ENCODE measurements at regions not wholly inside any gene's neighbourhood (a gene's known extent, or its start where the extent isn't known, plus 50 kb on each side); places are given as distances from the start of the nearest gene placed in this dataset.

DNA sequence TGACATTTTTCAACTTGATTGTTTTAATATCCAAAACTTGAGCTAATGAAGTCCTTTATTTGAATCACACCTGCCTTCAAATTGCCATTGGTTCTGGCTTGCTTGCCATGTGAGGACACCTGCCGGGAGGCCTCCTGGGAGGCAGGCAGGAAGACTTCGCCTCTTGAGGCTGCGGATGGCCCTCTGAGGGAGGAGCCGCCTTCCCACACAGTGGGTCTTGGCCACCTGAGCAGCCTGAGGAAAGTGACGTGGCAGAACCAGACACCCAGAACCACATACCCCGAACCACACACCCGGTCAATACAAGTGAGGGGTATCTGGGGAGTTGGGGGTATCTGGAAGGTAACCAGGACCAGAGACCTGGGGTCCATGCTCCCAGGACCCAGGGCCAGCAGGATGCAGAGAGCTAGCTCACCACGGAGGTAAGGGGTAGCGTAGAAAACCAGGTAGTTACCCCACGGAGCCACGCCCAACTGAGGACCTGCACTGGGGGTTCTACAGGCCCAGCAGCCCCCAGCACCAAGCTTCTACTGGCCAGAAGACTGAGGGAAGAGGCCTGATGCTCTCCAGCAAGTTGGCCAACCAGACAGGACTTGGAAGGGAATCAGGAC lies 300.5 kb downstream of the TCERG1L start:
- H3K4me1 ChIP-seq (ENCODE audit: control insufficient read depth, insufficient read depth, low read length): no peaks in the 10 kb centered on the region
- dilution Hi-C loops (cut with HindIII; ENCODE audit: low sequenced_read_pairs, unreplicated experiment): no loop called here

More for the DNA sequence above, 300.5 kb downstream of the TCERG1L start:
- ATAC-seq (ENCODE audit: low read depth) (no peak), DNase-seq (no peak)
- Histone ChIP-seq H3K9me3 (ENCODE audit: control insufficient read depth, insufficient read depth, low read length) (peaks cover 44% of the 10 kb centered on the region), H2AK5ac (ENCODE audit: low read depth, low read length) (no peak overlapping the region), H3K79me1 (ENCODE audit: low read depth in 1 of 2, low read length in 2 of 2) (no peaks in the 10 kb centered on the region), H2AFZ (replicated peaks; ENCODE audit: low read length, poor library complexity) (no peak overlapping the region), H3K9ac (ENCODE audit: low read depth, low read length) (no peak overlapping the region), H3K14ac (replicated peaks; ENCODE audit: low read depth, low read length) (no peak overlapping the region), H4K5ac (ENCODE audit: low read depth, low read length) (no peak overlapping the region), H3K18ac (ENCODE audit: low read depth, low read length) (no peak overlapping the region), H3K23ac (ENCODE audit: low read depth, low read length) (no peak overlapping the region), H3K56ac (ENCODE audit: extremely low read depth, insufficient read depth, low read length) (no peak overlapping the region), H2AK9ac (replicated peaks; ENCODE audit: low read depth, low read length, poor library complexity) (no peak overlapping the region), H3K27me3 (ENCODE audit: control insufficient read depth, insufficient read depth, low read length) (no peaks in the 10 kb centered on the region), H3K4me2 (ENCODE audit: low read depth, low read length) (no peak overlapping the region), H3K27ac (ENCODE audit: insufficient read depth, low read length) (no peak overlapping the region), H2BK5ac (ENCODE audit: low read depth, low read length, poor library complexity, severe bottlenecking) (no peak overlapping the region), H2BK20ac (ENCODE audit: low read depth, low read length) (no peak overlapping the region), H4K20me1 (ENCODE audit: insufficient read depth, low read length) (no peaks in the 10 kb centered on the region), H4K91ac (ENCODE audit: insufficient read depth, low read depth, low read length) (no peak overlapping the region), H3K4me3 (ENCODE audit: insufficient read depth, low read depth, low read length) (no peak overlapping the region), H3K36me3 (ENCODE audit: control insufficient read depth, insufficient read depth, low read length) (no peaks in the 10 kb centered on the region), H2BK15ac (ENCODE audit: low read depth, low read length) (no peak overlapping the region), H2BK120ac (ENCODE audit: low read depth, low read length) (no peak overlapping the region), H4K8ac (ENCODE audit: low read depth in 2 of 2, low read length in 2 of 2) (no peak overlapping the region), H3K9me1 (ENCODE audit: insufficient read depth, low read length) (no peaks in the 10 kb centered on the region), H3K4ac (ENCODE audit: low read depth, low read length) (no peak overlapping the region)
- no peak for TF ChIP-seq RAD21 (IDR thresholded peaks at IDR 0.05; ENCODE audit: low read length)
- TF ChIP-seq POLR2A (IDR thresholded peaks at IDR 0.05; ENCODE audit: low read depth, low read length): no peak
- in situ Hi-C loops (cut with MboI; ENCODE audit: low sequenced_read_pairs): no loop called here
- ChIA-PET POLR2A (ENCODE audit: unreplicated experiment) (no interaction called here), CTCF (no interaction called here)
- no CpG with 5 or more reads among the region's 11 CpGs for WGBS, 2 experiments (ENCODE audit: extremely low coverage in 2 of 2, insufficient read length in 1 of 2)
- intact Hi-C loops (cut with micrococcal nuclease): no loop called here
- no TSS peak for BruUV-seq (replicated peaks)
